Neutrophil (primary cell): ENCODE measurements at regions not wholly inside any gene's neighbourhood (a gene's known extent, or its start where the extent isn't known, plus 50 kb on each side); places are given as distances from the start of the nearest gene placed in this dataset.

Source experiments
- H3K27ac ChIP-seq: fragments of 200-600 bp; sonication (generic); 2 replicates; pipeline ENCODE4 v1.5.1; 2016; ENCODE audit warnings: mild to moderate bottlenecking, moderate library complexity
- H3K27me3 ChIP-seq: fragments of 200-600 bp; sonication (generic); 2 replicates; pipeline ENCODE4 v1.6.0; 2016; ENCODE audit warnings: mild to moderate bottlenecking
- H3K36me3 ChIP-seq: fragments of 200-600 bp; sonication (generic); 2 replicates; pipeline ENCODE4 v1.5.1; 2017
- H3K4me1 ChIP-seq, 2 experiments: fragments of 200-600 bp in 1 of 2; sonication (generic) in 1 of 2; 1 replicate in 1 of 2; 2 replicates in 1 of 2; pipeline versions ENCODE4 v1.5.1 to v1.6.1; 2013 to 2016; ENCODE audit warnings: low read depth in 1 of 2, low read length in 1 of 2, mild to moderate bottlenecking in 1 of 2, moderate library complexity in 1 of 2; ENCODE audit not compliant: control insufficient read depth in 1 of 2, insufficient read depth in 1 of 2
- H3K4me3 ChIP-seq, 2 experiments: fragments of 200-600 bp in 1 of 2; sonication (generic) in 1 of 2; 1 replicate in 1 of 2; 2 replicates in 1 of 2; pipeline ENCODE4 v1.5.1; 2013 to 2016; ENCODE audit warnings: low read depth in 1 of 2, low read length in 1 of 2, mild to moderate bottlenecking in 1 of 2, moderate library complexity in 1 of 2
- H3K9me3 ChIP-seq: fragments of 200-600 bp; sonication (generic); 2 replicates; pipeline ENCODE4 v1.5.1; 2016
- CTCF ChIP-seq: fragments of 200-600 bp; sonication (generic); IDR thresholded peaks from 2 replicates; pipeline ENCODE4 v1.5.1; 2016; ENCODE audit warnings: antibody characterized with exemption

DNA sequence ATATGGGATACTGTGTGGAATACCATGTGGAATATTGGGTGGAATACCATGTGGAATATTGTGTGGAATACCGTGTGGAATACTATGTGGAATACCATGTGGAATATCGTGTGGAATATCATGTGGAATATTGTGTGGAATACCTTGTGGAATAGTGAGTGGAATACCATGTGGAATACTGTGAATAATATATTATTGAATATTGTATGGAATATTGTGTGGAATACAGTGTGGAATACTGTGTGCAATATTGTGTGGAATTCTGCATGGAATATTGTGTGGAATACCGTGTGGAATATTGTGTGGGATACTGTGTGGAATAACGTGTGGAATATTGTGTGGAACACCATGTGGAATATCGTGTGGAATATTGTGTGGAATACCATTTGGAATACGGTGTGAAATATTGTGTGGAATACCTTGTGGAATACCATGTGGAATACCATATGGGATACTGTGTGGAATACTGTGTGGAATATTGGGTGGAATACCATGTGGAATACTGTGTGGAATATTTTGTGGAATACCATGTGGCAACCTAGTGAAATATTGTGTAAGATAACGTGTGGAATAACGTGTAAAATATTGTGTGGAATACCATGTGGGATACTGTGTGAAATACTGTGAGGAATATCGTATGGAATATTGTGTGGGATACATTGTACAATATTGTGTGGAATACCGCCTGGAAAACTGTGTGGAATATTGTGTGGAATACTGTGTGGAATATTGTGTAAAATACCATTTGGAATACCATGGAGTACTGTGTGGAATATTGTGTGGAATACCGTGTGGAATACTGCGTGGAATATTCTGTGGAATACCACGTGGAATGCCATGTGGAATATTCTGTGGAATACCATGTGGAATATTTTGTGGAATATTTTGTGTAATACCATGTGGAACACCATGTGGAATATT, 133.9 kb upstream of the CHST15 start:
- no peaks in the 10 kb centered on the region for H3K9me3 ChIP-seq
- H3K4me1 ChIP-seq, result no peaks in the 10 kb centered on the region
- no peak for TF ChIP-seq CTCF
- no peak overlapping the region for H3K27ac ChIP-seq
- H3K4me3 ChIP-seq, result no peak overlapping the region
- no peaks in the 10 kb centered on the region for H3K36me3 ChIP-seq
- peaks cover 14% of the 10 kb centered on the region for H3K27me3 ChIP-seq

DNA sequence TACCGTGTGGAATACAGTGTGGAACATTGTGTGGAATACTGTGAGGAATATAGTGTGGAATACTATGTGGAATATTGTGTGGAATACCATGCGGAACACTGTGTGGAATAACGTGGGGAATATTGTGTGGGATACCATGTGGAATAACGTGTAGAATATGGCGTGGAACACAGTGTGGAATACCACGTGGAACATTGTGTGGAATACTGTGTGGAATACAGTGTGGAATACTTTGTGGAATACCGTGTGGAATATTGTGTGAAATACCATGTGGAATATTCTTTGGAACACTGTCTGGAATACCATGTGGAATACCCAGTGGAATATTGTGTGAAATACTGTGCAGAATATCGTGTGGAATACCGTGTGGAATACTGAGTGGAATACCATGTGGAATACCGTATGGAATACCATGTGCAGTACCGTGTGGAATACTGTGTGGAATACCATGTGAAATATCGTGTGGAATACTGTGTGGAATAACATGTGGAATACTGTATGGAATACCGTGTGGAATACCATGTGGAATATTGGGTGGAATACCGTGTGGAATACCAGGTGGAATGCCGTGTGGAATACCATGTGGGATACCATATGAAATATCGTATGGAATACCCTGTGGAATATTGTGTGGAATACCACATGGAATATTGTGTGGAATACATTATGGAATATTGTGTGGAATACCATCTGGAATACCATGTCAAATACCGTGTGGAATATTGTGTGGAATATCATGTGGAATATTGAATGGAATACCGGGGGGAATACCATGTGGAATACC, 133.1 kb upstream of the CHST15 start:
- no peak overlapping the region for H3K4me3 ChIP-seq
- peaks cover 22% of the 10 kb centered on the region for H3K27me3 ChIP-seq
- no peaks in the 10 kb centered on the region for H3K4me1 ChIP-seq
- H3K27ac ChIP-seq, result no peak overlapping the region
- no peaks in the 10 kb centered on the region for H3K36me3 ChIP-seq
- TF ChIP-seq CTCF, result no peak
- H3K9me3 ChIP-seq, result no peaks in the 10 kb centered on the region

DNA sequence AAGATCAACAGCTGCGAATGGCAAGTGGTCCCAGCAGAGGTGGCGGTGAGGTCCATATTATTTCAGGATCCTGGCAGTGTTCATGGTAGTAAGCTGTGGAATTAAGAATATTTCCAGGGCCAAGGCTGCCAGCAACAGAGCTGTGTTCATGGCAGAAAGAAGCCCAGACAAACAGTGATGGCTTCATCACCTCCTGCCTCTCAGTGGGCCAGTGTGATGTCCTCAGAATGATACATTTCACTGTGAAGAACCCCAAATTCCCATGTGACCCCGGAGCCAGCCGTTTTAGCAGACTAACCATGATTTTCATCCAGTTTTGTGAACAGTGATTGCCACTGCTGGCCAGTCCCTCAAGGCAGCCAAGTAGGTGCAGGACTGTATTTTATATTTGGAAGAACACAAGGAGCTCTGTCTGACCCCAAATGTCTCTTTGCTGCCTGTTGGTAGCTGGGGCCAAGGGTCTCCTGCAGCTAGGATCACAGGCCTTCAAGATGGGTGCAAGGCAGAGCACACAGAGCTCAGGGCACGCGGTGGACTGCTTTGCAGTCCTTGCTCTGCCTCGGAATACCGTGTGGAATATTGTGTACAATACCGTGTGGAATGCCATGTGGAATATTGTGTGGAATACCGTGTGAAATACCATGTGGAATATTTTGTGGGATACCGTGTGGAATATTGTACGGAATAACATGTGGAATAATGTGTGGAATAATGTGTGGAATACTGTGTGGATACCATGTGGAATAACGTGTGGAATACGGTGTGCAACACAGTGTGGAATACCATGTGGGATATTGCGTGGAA, 132.3 kb upstream of the CHST15 start:
- Histone ChIP-seq H3K9me3 (no peaks in the 10 kb centered on the region), H3K36me3 (no peaks in the 10 kb centered on the region), H3K4me1 (no peaks in the 10 kb centered on the region), H3K27ac (no peak overlapping the region), H3K27me3 (peaks cover 30% of the 10 kb centered on the region), H3K4me3 (no peak overlapping the region)
- TF ChIP-seq CTCF, result no peak

- Histone ChIP-seq H3K36me3 (no peaks in the 10 kb centered on the region), H3K9me3 (no peaks in the 10 kb centered on the region), H3K4me3 (no peak overlapping the region), H3K4me1 (no peaks in the 10 kb centered on the region), H3K27ac (no peak overlapping the region), H3K27me3 (peaks cover 36% of the 10 kb centered on the region)
- TF ChIP-seq CTCF, result no peak
These were observed 131.7 kb upstream of the CHST15 start for GRCh38 chr10:124225029-124225466.

DNA sequence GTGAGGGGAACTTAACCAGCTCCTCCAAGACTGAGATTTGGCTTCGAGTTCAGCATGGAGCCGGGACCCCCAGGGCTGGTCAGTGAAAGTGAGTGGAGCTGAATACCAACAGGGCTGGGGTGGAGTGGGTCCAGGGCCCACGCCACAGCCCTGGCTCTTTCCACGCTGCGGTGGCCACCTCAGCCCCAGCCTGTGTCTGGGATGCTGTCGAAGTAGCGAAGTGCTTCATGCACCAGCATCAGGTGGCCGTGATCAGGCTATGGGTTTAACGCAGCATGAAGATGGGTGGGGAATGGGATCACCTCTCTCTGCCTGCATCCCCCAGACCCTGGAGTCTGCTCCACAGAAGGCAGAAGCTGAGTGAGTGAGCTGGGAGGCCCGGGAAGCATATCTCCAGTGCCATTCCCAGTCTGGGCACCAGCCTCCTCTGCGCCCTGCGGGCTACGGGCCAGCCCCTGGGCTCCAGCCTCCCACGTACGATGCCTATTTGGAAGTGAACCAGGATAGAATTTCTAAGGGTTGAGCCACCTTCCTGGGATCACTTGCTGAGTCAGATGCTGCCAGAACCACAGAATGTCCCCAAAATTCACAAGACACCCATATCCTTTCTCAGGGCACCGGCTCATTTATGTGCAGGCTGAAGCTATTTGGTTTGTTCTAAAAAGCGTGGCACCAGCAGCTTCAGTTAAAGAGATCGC, 131.1 kb upstream of the CHST15 start:
- H3K4me3 ChIP-seq, result no peak overlapping the region

More for the DNA sequence above, 131.1 kb upstream of the CHST15 start:
- Histone ChIP-seq H3K4me1 (no peaks in the 10 kb centered on the region), H3K27ac (no peak overlapping the region), H3K9me3 (no peaks in the 10 kb centered on the region), H3K36me3 (no peaks in the 10 kb centered on the region), H3K27me3 (peaks cover 42% of the 10 kb centered on the region)
- TF ChIP-seq CTCF, result no peak
